ENCODE measurements at regions not wholly inside any gene's neighbourhood (a gene's known extent, or its start where the extent isn't known, plus 50 kb on each side); places are given as distances from the start of the nearest gene placed in this dataset.

- no peaks in the 10 kb centered on the region for H3K9me3 ChIP-seq (ENCODE audit: control extremely low read depth in 1 of 5, control insufficient read depth in 4 of 5, insufficient read depth in 2 of 5, low read depth in 1 of 5, low read length in 4 of 5)
- ChIA-PET POLR2A (no interaction called here), CTCF (interaction anchor here (2.2 to 2.6 kb wide), 2 partner anchors 11 to 16 kb away, joined by 7 to 8 read pairs; no protein-coding TSS in a partner anchor)
- no peaks in the 10 kb centered on the region for H3K4me1 ChIP-seq (ENCODE audit: control extremely low read depth in 1 of 4, control insufficient read depth in 4 of 4, insufficient read depth in 4 of 4, low read length in 3 of 4)
- no peak for DNase-seq
- WGBS (ENCODE audit: insufficient coverage) = 100% methylated on average over 8 of the region's 11 CpGs
- H3K27me3 ChIP-seq (replicated peaks in 2 of 5; ENCODE audit: control insufficient read depth in 4 of 5, insufficient read depth in 5 of 5, low read length in 4 of 5) = peaks cover 0 to 5% (median 0%) of the 10 kb centered on the region in 5 experiments
- no peak overlapping the region for H3K27ac ChIP-seq (ENCODE audit: insufficient read depth in 1 of 2, low read depth in 1 of 2, low read length in 2 of 2, poor library complexity in 1 of 2, severe bottlenecking in 2 of 2)
- H3K4me3 ChIP-seq (ENCODE audit: control insufficient read depth in 1 of 7, extremely low read depth in 1 of 7, insufficient read depth in 4 of 7, low read depth in 2 of 7, low read length in 6 of 7) = no peak overlapping the region
- no peaks in the 10 kb centered on the region for H3K36me3 ChIP-seq (ENCODE audit: control insufficient read depth in 4 of 4, insufficient read depth in 4 of 4, low read length in 3 of 4)
Observed at GRCh38 chr9:113790093-113790492, 86.0 kb upstream of the ZNF618 start.

GRCh38 chr9:113793558-113793957 lies 82.6 kb upstream of the ZNF618 start:
- Histone ChIP-seq H3K9me3 (ENCODE audit: control extremely low read depth in 1 of 5, control insufficient read depth in 4 of 5, insufficient read depth in 2 of 5, low read depth in 1 of 5, low read length in 4 of 5) (no peaks in the 10 kb centered on the region), H3K27me3 (replicated peaks in 2 of 5; ENCODE audit: control insufficient read depth in 4 of 5, insufficient read depth in 5 of 5, low read length in 4 of 5) (peaks cover 0 to 3% (median 0%) of the 10 kb centered on the region in 5 experiments), H3K36me3 (ENCODE audit: control insufficient read depth in 4 of 4, insufficient read depth in 4 of 4, low read length in 3 of 4) (no peaks in the 10 kb centered on the region), H3K4me3 (ENCODE audit: control insufficient read depth in 1 of 7, extremely low read depth in 1 of 7, insufficient read depth in 4 of 7, low read depth in 2 of 7, low read length in 6 of 7) (no peak overlapping the region), H3K4me1 (ENCODE audit: control extremely low read depth in 1 of 4, control insufficient read depth in 4 of 4, insufficient read depth in 4 of 4, low read length in 3 of 4) (no peaks in the 10 kb centered on the region), H3K27ac (ENCODE audit: insufficient read depth in 1 of 2, low read depth in 1 of 2, low read length in 2 of 2, poor library complexity in 1 of 2, severe bottlenecking in 2 of 2) (no peak overlapping the region)
- 81% methylated on average over 8 of the region's 9 CpGs for WGBS (ENCODE audit: insufficient coverage)
- ChIA-PET CTCF (no interaction called here), POLR2A (no interaction called here)
- no peak for DNase-seq

- POLR2A ChIA-PET = no interaction called here
Observed at GRCh38 chr9:113794721-113795120, 81.4 kb upstream of the ZNF618 start.

GRCh38 chr9:113795811-113796392 lies 80.2 kb upstream of the ZNF618 start:
- Histone ChIP-seq H3K27ac (ENCODE audit: insufficient read depth in 1 of 2, low read depth in 1 of 2, low read length in 2 of 2, poor library complexity in 1 of 2, severe bottlenecking in 2 of 2) (no peak overlapping the region), H3K4me3 (ENCODE audit: control insufficient read depth in 1 of 7, extremely low read depth in 1 of 7, insufficient read depth in 4 of 7, low read depth in 2 of 7, low read length in 6 of 7) (no peak overlapping the region), H3K36me3 (ENCODE audit: control insufficient read depth in 4 of 4, insufficient read depth in 4 of 4, low read length in 3 of 4) (no peaks in the 10 kb centered on the region), H3K27me3 (replicated peaks in 2 of 5; ENCODE audit: control insufficient read depth in 4 of 5, insufficient read depth in 5 of 5, low read length in 4 of 5) (no peaks in the 10 kb centered on the region), H3K9me3 (ENCODE audit: control extremely low read depth in 1 of 5, control insufficient read depth in 4 of 5, insufficient read depth in 2 of 5, low read depth in 1 of 5, low read length in 4 of 5) (no peaks in the 10 kb centered on the region), H3K4me1 (ENCODE audit: control extremely low read depth in 1 of 4, control insufficient read depth in 4 of 4, insufficient read depth in 4 of 4, low read length in 3 of 4) (no peaks in the 10 kb centered on the region)
- no peak for DNase-seq
- WGBS (ENCODE audit: insufficient coverage) = no CpG with 5 or more reads among the region's 2 CpGs
- ChIA-PET POLR2A (no interaction called here), CTCF (no interaction called here)

More at GRCh38 chr9:113794721-113795120, 81.4 kb upstream of the ZNF618 start:
- Histone ChIP-seq H3K27ac (ENCODE audit: insufficient read depth in 1 of 2, low read depth in 1 of 2, low read length in 2 of 2, poor library complexity in 1 of 2, severe bottlenecking in 2 of 2) (no peak overlapping the region), H3K4me1 (ENCODE audit: control extremely low read depth in 1 of 4, control insufficient read depth in 4 of 4, insufficient read depth in 4 of 4, low read length in 3 of 4) (no peaks in the 10 kb centered on the region), H3K4me3 (ENCODE audit: control insufficient read depth in 1 of 7, extremely low read depth in 1 of 7, insufficient read depth in 4 of 7, low read depth in 2 of 7, low read length in 6 of 7) (no peak overlapping the region), H3K27me3 (replicated peaks in 2 of 5; ENCODE audit: control insufficient read depth in 4 of 5, insufficient read depth in 5 of 5, low read length in 4 of 5) (peaks cover 0 to 3% (median 0%) of the 10 kb centered on the region in 5 experiments), H3K9me3 (ENCODE audit: control extremely low read depth in 1 of 5, control insufficient read depth in 4 of 5, insufficient read depth in 2 of 5, low read depth in 1 of 5, low read length in 4 of 5) (no peaks in the 10 kb centered on the region), H3K36me3 (ENCODE audit: control insufficient read depth in 4 of 4, insufficient read depth in 4 of 4, low read length in 3 of 4) (no peaks in the 10 kb centered on the region)
- DNase-seq = no peak
- CTCF ChIA-PET = no interaction called here
- 92% methylated on average over 3 of the region's 6 CpGs for WGBS (ENCODE audit: insufficient coverage)

GRCh38 chr9:113796646-113797426 lies 79.3 kb upstream of the ZNF618 start:
- ChIA-PET POLR2A (no interaction called here), CTCF (no interaction called here)
- no peak for DNase-seq
- H3K4me3 ChIP-seq (ENCODE audit: control insufficient read depth in 1 of 7, extremely low read depth in 1 of 7, insufficient read depth in 4 of 7, low read depth in 2 of 7, low read length in 6 of 7) = no peak overlapping the region
- H3K27ac ChIP-seq (ENCODE audit: insufficient read depth in 1 of 2, low read depth in 1 of 2, low read length in 2 of 2, poor library complexity in 1 of 2, severe bottlenecking in 2 of 2) = no peak overlapping the region
- no peaks in the 10 kb centered on the region for H3K36me3 ChIP-seq (ENCODE audit: control insufficient read depth in 4 of 4, insufficient read depth in 4 of 4, low read length in 3 of 4)
- no peaks in the 10 kb centered on the region for H3K9me3 ChIP-seq (ENCODE audit: control extremely low read depth in 1 of 5, control insufficient read depth in 4 of 5, insufficient read depth in 2 of 5, low read depth in 1 of 5, low read length in 4 of 5)
- no peaks in the 10 kb centered on the region for H3K27me3 ChIP-seq (replicated peaks in 2 of 5; ENCODE audit: control insufficient read depth in 4 of 5, insufficient read depth in 5 of 5, low read length in 4 of 5)
- H3K4me1 ChIP-seq (ENCODE audit: control extremely low read depth in 1 of 4, control insufficient read depth in 4 of 4, insufficient read depth in 4 of 4, low read length in 3 of 4) = no peaks in the 10 kb centered on the region
- 100% methylated on average over 2 of the region's 13 CpGs for WGBS (ENCODE audit: insufficient coverage)

GRCh38 chr9:113798062-113799030 lies 77.8 kb upstream of the ZNF618 start:
- H3K9me3 ChIP-seq (ENCODE audit: control extremely low read depth in 1 of 5, control insufficient read depth in 4 of 5, insufficient read depth in 2 of 5, low read depth in 1 of 5, low read length in 4 of 5) = no peaks in the 10 kb centered on the region
- WGBS (ENCODE audit: insufficient coverage) = 96% methylated on average over 12 of the region's 13 CpGs
- no peak overlapping the region for H3K4me3 ChIP-seq (ENCODE audit: control insufficient read depth in 1 of 7, extremely low read depth in 1 of 7, insufficient read depth in 4 of 7, low read depth in 2 of 7, low read length in 6 of 7)
- no peaks in the 10 kb centered on the region for H3K4me1 ChIP-seq (ENCODE audit: control extremely low read depth in 1 of 4, control insufficient read depth in 4 of 4, insufficient read depth in 4 of 4, low read length in 3 of 4)
- H3K27ac ChIP-seq (ENCODE audit: insufficient read depth in 1 of 2, low read depth in 1 of 2, low read length in 2 of 2, poor library complexity in 1 of 2, severe bottlenecking in 2 of 2) = no peak overlapping the region
- no peak for DNase-seq
- ChIA-PET POLR2A (no interaction called here), CTCF (interaction anchor here (1.1 to 1.2 kb wide), 2 partner anchors 8 to 11 kb away, joined by 3 to 4 read pairs; no protein-coding TSS in a partner anchor)
- no peaks in the 10 kb centered on the region for H3K27me3 ChIP-seq (replicated peaks in 2 of 5; ENCODE audit: control insufficient read depth in 4 of 5, insufficient read depth in 5 of 5, low read length in 4 of 5)
- no peaks in the 10 kb centered on the region for H3K36me3 ChIP-seq (ENCODE audit: control insufficient read depth in 4 of 4, insufficient read depth in 4 of 4, low read length in 3 of 4)

All from common myeloid progenitor, CD34-positive (primary cell).